OCI-LY1 (cell line): ENCODE measurements at regions not wholly inside any gene's neighbourhood (a gene's known extent, or its start where the extent isn't known, plus 50 kb on each side); places are given as distances from the start of the nearest gene placed in this dataset.

Experiments used
- H2AFZ ChIP-seq: fragments of 200-600 bp; sonication (generic), shearing (Covaris generic); 2 replicates; pipeline ENCODE4 v1.6.0; 2014; ENCODE audit warnings: antibody characterized with exemption, mild to moderate bottlenecking, low read length
- H3F3A ChIP-seq: fragments of 200-600 bp; sonication (generic), shearing (Covaris generic); 2 replicates; pipeline ENCODE4 v1.6.0; 2014; ENCODE audit warnings: mild to moderate bottlenecking, antibody characterized with exemption, low read length, moderate library complexity; ENCODE audit not compliant: insufficient read depth
- H3K27ac ChIP-seq: fragments of 200-600 bp; sonication (generic); 2 replicates; pipeline ENCODE4 v1.5.1; 2014; ENCODE audit warnings: low read length, mixed run types, mild to moderate bottlenecking, low read depth; ENCODE audit not compliant: poor library complexity, severe bottlenecking
- H3K27me3 ChIP-seq: fragments of 200-600 bp; sonication (generic); 2 replicates; pipeline ENCODE4 v1.6.0; 2014; ENCODE audit warnings: antibody characterized with exemption, mild to moderate bottlenecking, low read length, moderate library complexity; ENCODE audit not compliant: insufficient read depth
- H3K36me3 ChIP-seq: fragments of 200-600 bp; sonication (generic); 2 replicates; pipeline ENCODE4 v1.6.1; 2014; ENCODE audit warnings: mild to moderate bottlenecking, antibody characterized with exemption, low read length, moderate library complexity, mixed read lengths; ENCODE audit not compliant: insufficient read depth
- H3K4me1 ChIP-seq: fragments of 200-600 bp; sonication (generic); 2 replicates; pipeline ENCODE4 v1.5.1; 2014; ENCODE audit warnings: mild to moderate bottlenecking, low read length, moderate library complexity; ENCODE audit not compliant: insufficient read depth, severe bottlenecking
- H3K4me2 ChIP-seq: fragments of 200-600 bp; sonication (generic), shearing (Covaris generic); 2 replicates; pipeline ENCODE4 v1.6.1; 2014; ENCODE audit warnings: low read length
- H3K4me3 ChIP-seq: fragments of 200-600 bp; sonication (generic); 2 replicates; pipeline ENCODE4 v1.5.1; 2014; ENCODE audit warnings: low read length, low read depth, mild to moderate bottlenecking, mixed read lengths; ENCODE audit not compliant: poor library complexity, severe bottlenecking
- H3K79me2 ChIP-seq: fragments of 200-600 bp; shearing (Covaris generic); 2 replicates; pipeline ENCODE4 v1.6.1; 2016; ENCODE audit warnings: mixed run types, low read length, mixed read lengths; ENCODE audit not compliant: insufficient read depth
- H3K9ac ChIP-seq: fragments of 200-600 bp; sonication (generic), shearing (Covaris generic); 2 replicates; pipeline ENCODE4 v1.6.1; 2014; ENCODE audit warnings: mild to moderate bottlenecking, low read length, mixed read lengths
- H3K9me2 ChIP-seq: fragments of 200-600 bp; sonication (generic), shearing (Covaris generic); 2 replicates; pipeline ENCODE4 v1.6.1; 2014; ENCODE audit warnings: low read depth, mild to moderate bottlenecking, low read length, mixed read lengths
- H3K9me3 ChIP-seq: fragments of 200-600 bp; shearing (Covaris generic); 2 replicates; pipeline ENCODE4 v1.6.1; 2014; ENCODE audit warnings: low read length, mixed read lengths
- H4K20me1 ChIP-seq: fragments of 200-600 bp; sonication (generic), shearing (Covaris generic); 2 replicates; pipeline ENCODE4 v1.6.0; 2016; ENCODE audit warnings: mild to moderate bottlenecking, low read length; ENCODE audit not compliant: insufficient read depth
- EZH2 ChIP-seq: fragments of 200-600 bp; sonication (generic), shearing (Covaris generic); IDR thresholded peaks from 2 replicates; pipeline ENCODE4 v1.8.0; 2017; ENCODE audit warnings: borderline replicate concordance, mixed run types, mild to moderate bottlenecking, antibody characterized with exemption, low read length, moderate library complexity, mixed read lengths
- TF ChIP-seq, protein P1 (sequence below): fragments of 200-600 bp; sonication (generic), shearing (Covaris generic); IDR thresholded peaks from 2 replicates; pipeline ENCODE4 v1.5.1; 2017; ENCODE audit warnings: mild to moderate bottlenecking, antibody characterized with exemption, low read length, moderate library complexity, mixed read lengths

- Histone ChIP-seq H3K27ac (no peak overlapping the region), H3F3A (no peaks in the 10 kb centered on the region), H3K79me2 (no peaks in the 10 kb centered on the region), H3K4me2 (no peak overlapping the region), H3K9me2 (no peaks in the 10 kb centered on the region), H3K9me3 (no peaks in the 10 kb centered on the region), H3K9ac (no peak overlapping the region), H3K27me3 (no peaks in the 10 kb centered on the region), H3K36me3 (no peaks in the 10 kb centered on the region), H4K20me1 (no peaks in the 10 kb centered on the region), H3K4me1 (no peaks in the 10 kb centered on the region), H3K4me3 (no peak overlapping the region), H2AFZ (no peak overlapping the region)
- no peak for TF ChIP-seq EZH2
- TF ChIP-seq, protein P1, sequence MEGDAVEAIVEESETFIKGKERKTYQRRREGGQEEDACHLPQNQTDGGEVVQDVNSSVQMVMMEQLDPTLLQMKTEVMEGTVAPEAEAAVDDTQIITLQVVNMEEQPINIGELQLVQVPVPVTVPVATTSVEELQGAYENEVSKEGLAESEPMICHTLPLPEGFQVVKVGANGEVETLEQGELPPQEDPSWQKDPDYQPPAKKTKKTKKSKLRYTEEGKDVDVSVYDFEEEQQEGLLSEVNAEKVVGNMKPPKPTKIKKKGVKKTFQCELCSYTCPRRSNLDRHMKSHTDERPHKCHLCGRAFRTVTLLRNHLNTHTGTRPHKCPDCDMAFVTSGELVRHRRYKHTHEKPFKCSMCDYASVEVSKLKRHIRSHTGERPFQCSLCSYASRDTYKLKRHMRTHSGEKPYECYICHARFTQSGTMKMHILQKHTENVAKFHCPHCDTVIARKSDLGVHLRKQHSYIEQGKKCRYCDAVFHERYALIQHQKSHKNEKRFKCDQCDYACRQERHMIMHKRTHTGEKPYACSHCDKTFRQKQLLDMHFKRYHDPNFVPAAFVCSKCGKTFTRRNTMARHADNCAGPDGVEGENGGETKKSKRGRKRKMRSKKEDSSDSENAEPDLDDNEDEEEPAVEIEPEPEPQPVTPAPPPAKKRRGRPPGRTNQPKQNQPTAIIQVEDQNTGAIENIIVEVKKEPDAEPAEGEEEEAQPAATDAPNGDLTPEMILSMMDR: no peak
Measured at GRCh38 chr10:4372601-4373000, 453.4 kb upstream of the AKR1E2 start.

GRCh38 chr10:4371691-4372295 is 454.2 kb upstream of the AKR1E2 start:
- H3F3A ChIP-seq: no peaks in the 10 kb centered on the region
- H4K20me1 ChIP-seq: no peaks in the 10 kb centered on the region
- H3K9me2 ChIP-seq: no peaks in the 10 kb centered on the region
- no peak overlapping the region for H3K4me2 ChIP-seq
- no peaks in the 10 kb centered on the region for H3K4me1 ChIP-seq
- H3K9me3 ChIP-seq: no peaks in the 10 kb centered on the region
- H3K79me2 ChIP-seq: no peaks in the 10 kb centered on the region
- H3K27ac ChIP-seq: no peak overlapping the region
- H2AFZ ChIP-seq: no peak overlapping the region
- no peak overlapping the region for H3K4me3 ChIP-seq
- no peak for TF ChIP-seq EZH2
- TF ChIP-seq, protein P1: no peak
- H3K9ac ChIP-seq: no peak overlapping the region
- H3K27me3 ChIP-seq: no peaks in the 10 kb centered on the region
- H3K36me3 ChIP-seq: no peaks in the 10 kb centered on the region

DNA sequence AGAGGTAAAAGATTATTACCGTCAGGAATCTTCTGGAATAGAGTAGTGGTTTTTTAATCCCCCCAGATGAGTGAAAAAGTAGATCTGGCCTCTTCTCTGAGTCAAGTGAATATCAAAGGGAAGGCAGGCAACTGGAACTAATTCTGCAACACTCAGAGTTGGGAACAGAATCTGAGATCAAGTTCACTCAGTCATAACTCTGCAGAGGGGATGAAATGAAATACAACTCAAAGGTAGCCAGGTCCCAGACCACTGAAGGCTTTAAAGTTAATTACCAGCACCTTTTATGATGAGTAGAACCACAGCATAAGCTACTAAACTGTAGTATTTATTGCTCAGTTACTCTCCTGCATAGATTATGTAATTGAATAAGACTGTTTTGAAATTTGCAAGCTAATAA is 455.6 kb upstream of the AKR1E2 start:
- TF ChIP-seq, protein P1: no peak
- no peak for TF ChIP-seq EZH2
- Histone ChIP-seq H3K9me2 (no peaks in the 10 kb centered on the region), H3F3A (no peaks in the 10 kb centered on the region), H3K36me3 (no peaks in the 10 kb centered on the region), H4K20me1 (no peaks in the 10 kb centered on the region), H3K4me1 (no peaks in the 10 kb centered on the region), H2AFZ (no peak overlapping the region), H3K27me3 (no peaks in the 10 kb centered on the region), H3K4me2 (no peak overlapping the region), H3K27ac (no peak overlapping the region), H3K9ac (no peak overlapping the region), H3K9me3 (no peaks in the 10 kb centered on the region), H3K4me3 (no peak overlapping the region), H3K79me2 (no peaks in the 10 kb centered on the region)
